ENCODE measurements at regions not wholly inside any gene's neighbourhood (a gene's known extent, or its start where the extent isn't known, plus 50 kb on each side); places are given as distances from the start of the nearest gene placed in this dataset.

DNA sequence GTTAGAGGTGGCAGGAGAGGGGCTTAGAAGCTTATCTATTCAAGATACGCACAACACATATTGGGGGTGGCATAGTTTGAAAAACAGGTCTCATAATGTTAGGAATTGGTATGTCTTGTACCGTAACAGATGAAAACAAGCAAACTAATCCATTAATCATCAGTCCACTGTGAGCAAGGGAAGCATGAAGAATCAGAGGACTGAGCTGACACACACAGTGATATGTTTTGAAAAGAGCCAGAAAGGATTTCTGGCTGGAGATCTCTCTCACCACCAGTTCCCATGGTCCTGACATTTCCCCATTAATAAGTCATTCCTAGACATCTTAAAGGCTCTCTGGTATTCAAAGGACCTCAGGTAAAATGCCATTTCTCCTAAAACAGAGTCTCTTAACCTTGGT is 158.8 kb upstream of the PHACTR1 start:
- intact Hi-C loops (cut with micrococcal nuclease): no loop called here
- H3K27me3 Mint-ChIP-seq (ENCODE audit: insufficient read depth, unreplicated experiment): no peaks in the 10 kb centered on the region
- H3K4me1 Mint-ChIP-seq (ENCODE audit: insufficient read depth, unreplicated experiment): no peaks in the 10 kb centered on the region
- no peaks in the 10 kb centered on the region for H3K36me3 Mint-ChIP-seq (ENCODE audit: insufficient read depth, unreplicated experiment)
- no peak overlapping the region for H3K27ac Mint-ChIP-seq (ENCODE audit: low read depth, unreplicated experiment)
- TF ChIP-seq, protein P1, sequence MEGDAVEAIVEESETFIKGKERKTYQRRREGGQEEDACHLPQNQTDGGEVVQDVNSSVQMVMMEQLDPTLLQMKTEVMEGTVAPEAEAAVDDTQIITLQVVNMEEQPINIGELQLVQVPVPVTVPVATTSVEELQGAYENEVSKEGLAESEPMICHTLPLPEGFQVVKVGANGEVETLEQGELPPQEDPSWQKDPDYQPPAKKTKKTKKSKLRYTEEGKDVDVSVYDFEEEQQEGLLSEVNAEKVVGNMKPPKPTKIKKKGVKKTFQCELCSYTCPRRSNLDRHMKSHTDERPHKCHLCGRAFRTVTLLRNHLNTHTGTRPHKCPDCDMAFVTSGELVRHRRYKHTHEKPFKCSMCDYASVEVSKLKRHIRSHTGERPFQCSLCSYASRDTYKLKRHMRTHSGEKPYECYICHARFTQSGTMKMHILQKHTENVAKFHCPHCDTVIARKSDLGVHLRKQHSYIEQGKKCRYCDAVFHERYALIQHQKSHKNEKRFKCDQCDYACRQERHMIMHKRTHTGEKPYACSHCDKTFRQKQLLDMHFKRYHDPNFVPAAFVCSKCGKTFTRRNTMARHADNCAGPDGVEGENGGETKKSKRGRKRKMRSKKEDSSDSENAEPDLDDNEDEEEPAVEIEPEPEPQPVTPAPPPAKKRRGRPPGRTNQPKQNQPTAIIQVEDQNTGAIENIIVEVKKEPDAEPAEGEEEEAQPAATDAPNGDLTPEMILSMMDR (IDR thresholded peaks at IDR 0.05; ENCODE audit: unreplicated experiment): no peak
- peaks cover 7% of the 10 kb centered on the region for H3K9me3 Mint-ChIP-seq (ENCODE audit: unreplicated experiment)
- BruUV-seq (replicated peaks): no TSS peak
- no peak for DNase-seq (ENCODE audit: unreplicated experiment)
- H3K4me3 Mint-ChIP-seq (ENCODE audit: unreplicated experiment): no peak overlapping the region
- ChIA-PET CTCF (interaction anchor here (0.6 to 1.1 kb wide), 2 partner anchors 9 to 12 kb away, joined by 3 read pairs; no protein-coding TSS in a partner anchor), POLR2A (no interaction called here)

DNA sequence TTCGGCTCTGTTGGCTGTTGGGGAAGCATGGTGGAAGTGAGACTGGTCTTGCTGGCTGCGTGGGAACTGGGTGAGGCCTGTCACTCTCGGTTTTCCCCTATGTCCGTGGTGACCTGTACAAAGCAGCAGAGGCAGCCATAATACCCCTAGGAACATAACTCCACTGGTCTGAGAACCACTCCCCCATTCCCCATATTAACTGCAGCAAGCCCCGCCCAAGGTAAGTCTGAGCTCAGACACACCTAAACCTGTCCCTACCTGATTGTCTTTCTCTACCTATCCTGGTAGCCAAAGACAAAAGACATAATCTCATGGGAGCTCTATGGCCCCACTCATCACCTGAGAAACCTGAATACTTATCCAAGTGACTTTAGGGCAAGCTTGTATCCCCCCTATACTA is 156.3 kb upstream of the PHACTR1 start:
- no peak overlapping the region for H3K27ac Mint-ChIP-seq (ENCODE audit: low read depth, unreplicated experiment)
- H3K4me1 Mint-ChIP-seq (ENCODE audit: insufficient read depth, unreplicated experiment): no peaks in the 10 kb centered on the region
- no peak overlapping the region for H3K4me3 Mint-ChIP-seq (ENCODE audit: unreplicated experiment)
- ChIA-PET CTCF (interaction anchor here (1.1 kb wide), 1 partner anchor 13 kb away, joined by 4 read pairs; no protein-coding TSS in a partner anchor), POLR2A (no interaction called here)
- DNase-seq (ENCODE audit: unreplicated experiment): no peak
- TF ChIP-seq, protein P1 (IDR thresholded peaks at IDR 0.05; ENCODE audit: unreplicated experiment): no peak
- intact Hi-C loops (cut with micrococcal nuclease): no loop called here
- H3K9me3 Mint-ChIP-seq (ENCODE audit: unreplicated experiment): peaks cover 7% of the 10 kb centered on the region
- H3K27me3 Mint-ChIP-seq (ENCODE audit: insufficient read depth, unreplicated experiment): no peaks in the 10 kb centered on the region
- BruUV-seq (replicated peaks): no TSS peak
- H3K36me3 Mint-ChIP-seq (ENCODE audit: insufficient read depth, unreplicated experiment): no peaks in the 10 kb centered on the region

DNA sequence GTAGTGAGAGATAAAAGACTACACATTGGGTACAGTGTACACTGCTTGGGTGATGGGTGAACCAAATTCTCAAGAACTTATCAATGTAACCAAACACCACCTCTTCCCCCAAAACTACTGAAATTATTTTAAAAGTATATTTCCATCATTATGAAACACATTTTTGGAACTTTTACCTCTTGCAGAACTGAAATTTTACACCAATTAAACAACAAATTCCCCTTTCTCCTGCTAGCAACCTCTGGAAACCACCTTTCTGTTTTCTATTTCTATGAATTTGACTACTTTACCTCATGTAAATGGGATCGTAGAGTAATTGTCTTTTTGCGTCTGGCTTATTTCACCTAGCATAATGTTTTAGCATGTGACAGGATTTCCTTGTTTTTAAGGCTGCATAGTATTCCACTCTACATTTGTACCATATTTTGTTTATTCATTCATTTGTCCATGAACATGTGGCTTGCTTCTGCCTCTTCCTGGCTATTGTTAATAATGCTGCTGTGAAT is 149.9 kb upstream of the PHACTR1 start:
- TF ChIP-seq, protein P1 (IDR thresholded peaks at IDR 0.05; ENCODE audit: unreplicated experiment): no peak
- intact Hi-C loops (cut with micrococcal nuclease): no loop called here
- POLR2A ChIA-PET: no interaction called here
- CTCF ChIA-PET: no interaction called here
- H3K9me3 Mint-ChIP-seq (ENCODE audit: unreplicated experiment): no peaks in the 10 kb centered on the region
- no peak overlapping the region for H3K4me3 Mint-ChIP-seq (ENCODE audit: unreplicated experiment)
- no peak overlapping the region for H3K27ac Mint-ChIP-seq (ENCODE audit: low read depth, unreplicated experiment)
- no TSS peak for BruUV-seq (replicated peaks)
- H3K27me3 Mint-ChIP-seq (ENCODE audit: insufficient read depth, unreplicated experiment): no peaks in the 10 kb centered on the region
- peaks cover 12% of the 10 kb centered on the region for H3K4me1 Mint-ChIP-seq (ENCODE audit: insufficient read depth, unreplicated experiment)
- DNase-seq (ENCODE audit: unreplicated experiment): no peak
- no peaks in the 10 kb centered on the region for H3K36me3 Mint-ChIP-seq (ENCODE audit: insufficient read depth, unreplicated experiment)

DNA sequence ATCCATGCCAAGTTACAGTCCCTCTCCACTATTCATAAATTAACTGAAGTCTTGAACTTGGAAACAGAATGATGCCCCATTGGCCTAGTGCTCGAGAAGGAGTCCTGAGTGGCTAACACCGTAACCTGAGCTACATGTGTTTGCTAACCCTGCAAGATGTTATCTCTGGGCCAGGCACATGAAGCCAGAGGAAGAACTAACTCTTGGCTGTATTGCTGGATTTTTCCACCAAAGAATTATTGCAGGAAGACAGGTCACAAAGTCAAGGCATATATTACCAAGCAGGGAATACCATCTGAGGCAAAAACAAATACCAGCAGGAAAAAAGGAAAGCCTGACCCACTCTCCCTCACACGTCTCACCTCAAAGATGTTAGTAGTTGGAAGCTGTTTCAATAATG is 148.9 kb upstream of the PHACTR1 start:
- Mint-ChIP-seq H3K27ac (ENCODE audit: low read depth, unreplicated experiment) (no peak overlapping the region), H3K4me3 (ENCODE audit: unreplicated experiment) (no peak overlapping the region), H3K9me3 (ENCODE audit: unreplicated experiment) (no peaks in the 10 kb centered on the region), H3K4me1 (ENCODE audit: insufficient read depth, unreplicated experiment) (peaks cover 13% of the 10 kb centered on the region), H3K27me3 (ENCODE audit: insufficient read depth, unreplicated experiment) (no peaks in the 10 kb centered on the region), H3K36me3 (ENCODE audit: insufficient read depth, unreplicated experiment) (no peaks in the 10 kb centered on the region)
- POLR2A ChIA-PET: no interaction called here
- TF ChIP-seq, protein P1 (IDR thresholded peaks at IDR 0.05; ENCODE audit: unreplicated experiment): no peak
- BruUV-seq (replicated peaks): no TSS peak
- DNase-seq (ENCODE audit: unreplicated experiment): no peak
- intact Hi-C loops (cut with micrococcal nuclease): no loop called here
- CTCF ChIA-PET: no interaction called here
